Tibial nerve (tissue), 4 donors: ENCODE measurements at regions not wholly inside any gene's neighbourhood (a gene's known extent, or its start where the extent isn't known, plus 50 kb on each side); places are given as distances from the start of the nearest gene placed in this dataset.

Source experiments
- EP300 ChIP-seq, 2 donors: sonication (generic); formaldehyde crosslinking; IDR thresholded peaks; one replicate each; pipeline ENCODE4 v1.6.1; 2017; ENCODE audit warnings: antibody characterized with exemption in 2 of 2, mild to moderate bottlenecking in 1 of 2
- POLR2A ChIP-seq, 2 donors: fragments of 450-650 bp; IDR thresholded peaks; one replicate each; pipeline ENCODE4 v1.6.1; 2017; ENCODE audit warnings: antibody characterized with exemption in 2 of 2, mild to moderate bottlenecking in 2 of 2, moderate library complexity in 2 of 2
- TF ChIP-seq, protein P1 (sequence below), 5 experiments: fragments of 200-600 bp in 3 of 5; fragments of 450-650 bp in 2 of 5; sonication (generic) in 3 of 5; IDR thresholded peaks; one replicate each; pipeline ENCODE4 v1.5.1; 2016 to 2019; ENCODE audit warnings: antibody characterized with exemption in 5 of 5, mild to moderate bottlenecking in 3 of 5, moderate library complexity in 2 of 5

DNA sequence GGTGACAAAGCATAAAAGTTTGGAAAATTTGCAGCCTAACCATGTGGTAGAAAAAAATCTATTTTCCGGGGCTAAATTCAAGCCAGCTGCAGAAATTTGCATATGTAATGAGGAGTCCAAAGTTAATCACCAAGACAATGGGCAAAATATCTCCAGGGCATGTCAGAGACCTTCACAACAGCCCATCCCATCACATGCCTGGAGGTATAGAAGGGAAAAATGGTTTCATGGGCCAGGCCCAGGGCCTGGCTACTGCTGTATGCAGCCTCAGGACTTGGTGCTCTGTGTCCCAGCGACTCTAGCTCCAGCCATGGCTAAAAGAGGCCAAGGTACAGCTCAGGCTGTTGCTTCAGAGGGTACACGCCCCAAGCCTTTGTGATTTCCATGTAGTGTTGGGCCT is 655.8 kb upstream of the MGAT4C start:
- TF ChIP-seq, protein P1, sequence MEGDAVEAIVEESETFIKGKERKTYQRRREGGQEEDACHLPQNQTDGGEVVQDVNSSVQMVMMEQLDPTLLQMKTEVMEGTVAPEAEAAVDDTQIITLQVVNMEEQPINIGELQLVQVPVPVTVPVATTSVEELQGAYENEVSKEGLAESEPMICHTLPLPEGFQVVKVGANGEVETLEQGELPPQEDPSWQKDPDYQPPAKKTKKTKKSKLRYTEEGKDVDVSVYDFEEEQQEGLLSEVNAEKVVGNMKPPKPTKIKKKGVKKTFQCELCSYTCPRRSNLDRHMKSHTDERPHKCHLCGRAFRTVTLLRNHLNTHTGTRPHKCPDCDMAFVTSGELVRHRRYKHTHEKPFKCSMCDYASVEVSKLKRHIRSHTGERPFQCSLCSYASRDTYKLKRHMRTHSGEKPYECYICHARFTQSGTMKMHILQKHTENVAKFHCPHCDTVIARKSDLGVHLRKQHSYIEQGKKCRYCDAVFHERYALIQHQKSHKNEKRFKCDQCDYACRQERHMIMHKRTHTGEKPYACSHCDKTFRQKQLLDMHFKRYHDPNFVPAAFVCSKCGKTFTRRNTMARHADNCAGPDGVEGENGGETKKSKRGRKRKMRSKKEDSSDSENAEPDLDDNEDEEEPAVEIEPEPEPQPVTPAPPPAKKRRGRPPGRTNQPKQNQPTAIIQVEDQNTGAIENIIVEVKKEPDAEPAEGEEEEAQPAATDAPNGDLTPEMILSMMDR (IDR thresholded peaks at IDR 0.05), result no peak
- TF ChIP-seq POLR2A (IDR thresholded peaks at IDR 0.05) (no peak), EP300 (IDR thresholded peaks at IDR 0.05) (no peak)
